Keratinocyte (primary cell): ENCODE measurements at regions not wholly inside any gene's neighbourhood (a gene's known extent, or its start where the extent isn't known, plus 50 kb on each side); places are given as distances from the start of the nearest gene placed in this dataset.

Experiments
- DNase-seq: peaks from one replicate; pipeline ENCODE4 v3.0.0-alpha.2; 2011; ENCODE audit warnings: low read depth, missing footprints, low spot score
- FAIRE-seq: peaks from 2 replicates; lab custom pipeline; 2011; peaks lifted over from hg19 to GRCh38; lab: Jason Lieb, UNC
- H2AFZ ChIP-seq: 2 replicates; pipeline ENCODE4 v1.6.0; 2012; ENCODE audit warnings: low read length, control low read depth, inconsistent platforms; ENCODE audit not compliant: control insufficient read depth
- H3K27ac ChIP-seq: 2 replicates; pipeline ENCODE4 v1.5.1; 2011; ENCODE audit warnings: low read length; ENCODE audit not compliant: control insufficient read depth, insufficient read depth
- H3K27me3 ChIP-seq: 3 replicates; pipeline ENCODE4 v1.6.0; 2011; ENCODE audit warnings: low read length; ENCODE audit not compliant: control insufficient read depth, insufficient read depth; ENCODE audit errors: extremely low read depth
- H3K36me3 ChIP-seq, 2 experiments: 2 replicates in 1 of 2; 3 replicates in 1 of 2; pipeline ENCODE4 v1.5.1; 2011; ENCODE audit warnings: low read length in 2 of 2, mild to moderate bottlenecking in 1 of 2; ENCODE audit not compliant: control insufficient read depth in 2 of 2, insufficient read depth in 2 of 2; ENCODE audit errors: extremely low read depth in 1 of 2
- H3K4me1 ChIP-seq: 3 replicates; pipeline ENCODE4 v1.5.1; 2011; ENCODE audit warnings: low read length; ENCODE audit not compliant: control insufficient read depth, insufficient read depth; ENCODE audit errors: extremely low read depth
- H3K4me2 ChIP-seq: 3 replicates; pipeline ENCODE4 v1.6.0; 2011; ENCODE audit warnings: low read depth, low read length; ENCODE audit not compliant: control insufficient read depth, insufficient read depth; ENCODE audit errors: extremely low read depth
- H3K4me3 ChIP-seq, 3 experiments: fragments of 200-600 bp in 1 of 3; sonication (generic) in 1 of 3; 2 replicates in 2 of 3; 3 replicates in 1 of 3; pipeline ENCODE4 v1.5.1; 2011 to 2016; ENCODE audit warnings: low read length in 3 of 3, mild to moderate bottlenecking in 3 of 3, control low read depth in 2 of 3, inconsistent platforms in 1 of 3, low read depth in 1 of 3, mixed read lengths in 1 of 3, mixed run types in 1 of 3, moderate library complexity in 1 of 3; ENCODE audit not compliant: control insufficient read depth in 2 of 3, insufficient read depth in 2 of 3; ENCODE audit errors: extremely low read depth in 1 of 3
- H3K79me2 ChIP-seq: 2 replicates; pipeline ENCODE4 v1.6.0; 2012; ENCODE audit warnings: low read length; ENCODE audit not compliant: control insufficient read depth, insufficient read depth
- H3K9ac ChIP-seq: 3 replicates; pipeline ENCODE4 v1.6.0; 2011; ENCODE audit warnings: low read length; ENCODE audit not compliant: control insufficient read depth, insufficient read depth; ENCODE audit errors: extremely low read depth
- H3K9me1 ChIP-seq: 3 replicates; pipeline ENCODE4 v1.6.0; 2011; ENCODE audit warnings: low read length; ENCODE audit not compliant: control insufficient read depth, insufficient read depth; ENCODE audit errors: extremely low read depth
- H3K9me3 ChIP-seq: 2 replicates; pipeline ENCODE4 v1.5.1; 2012; ENCODE audit warnings: low read depth, low read length; ENCODE audit not compliant: control insufficient read depth
- H4K20me1 ChIP-seq: 3 replicates; pipeline ENCODE4 v1.6.0; 2011; ENCODE audit warnings: low read length; ENCODE audit not compliant: control insufficient read depth, insufficient read depth; ENCODE audit errors: extremely low read depth
- EZH2 ChIP-seq: IDR thresholded peaks from one replicate; pipeline ENCODE4 v1.6.1; 2012; ENCODE audit warnings: inconsistent platforms, mild to moderate bottlenecking, low read length, moderate library complexity
- dilution Hi-C: fragments of 300-500 bp; cut with MboI; formaldehyde crosslinking; loops from one replicate; pipeline ENCODE4 v1.7.0; 2020; ENCODE audit warnings: low sequenced_read_pairs; ENCODE audit not compliant: extremely low pct_ligation_motif_present
- TF ChIP-seq, protein P1 (sequence below), 3 experiments: IDR thresholded peaks in 1 of 3; conservative IDR thresholded peaks in 1 of 3; optimal IDR thresholded peaks in 1 of 3; 2 replicates in 2 of 3; 3 replicates in 1 of 3; pipeline versions ENCODE3 to v1.5.1; 2011; ENCODE audit warnings: low read length in 3 of 3, mild to moderate bottlenecking in 3 of 3, moderate library complexity in 2 of 3, control low read depth in 1 of 3, inconsistent platforms in 1 of 3; ENCODE audit not compliant: insufficient read depth in 2 of 3; ENCODE audit errors: extremely low read depth in 1 of 3

GRCh38 chr6:28770732-28771131 lies 153.1 kb downstream of the TRIM27 start:
- dilution Hi-C loops, result no loop called here
- no peak for FAIRE-seq

DNA sequence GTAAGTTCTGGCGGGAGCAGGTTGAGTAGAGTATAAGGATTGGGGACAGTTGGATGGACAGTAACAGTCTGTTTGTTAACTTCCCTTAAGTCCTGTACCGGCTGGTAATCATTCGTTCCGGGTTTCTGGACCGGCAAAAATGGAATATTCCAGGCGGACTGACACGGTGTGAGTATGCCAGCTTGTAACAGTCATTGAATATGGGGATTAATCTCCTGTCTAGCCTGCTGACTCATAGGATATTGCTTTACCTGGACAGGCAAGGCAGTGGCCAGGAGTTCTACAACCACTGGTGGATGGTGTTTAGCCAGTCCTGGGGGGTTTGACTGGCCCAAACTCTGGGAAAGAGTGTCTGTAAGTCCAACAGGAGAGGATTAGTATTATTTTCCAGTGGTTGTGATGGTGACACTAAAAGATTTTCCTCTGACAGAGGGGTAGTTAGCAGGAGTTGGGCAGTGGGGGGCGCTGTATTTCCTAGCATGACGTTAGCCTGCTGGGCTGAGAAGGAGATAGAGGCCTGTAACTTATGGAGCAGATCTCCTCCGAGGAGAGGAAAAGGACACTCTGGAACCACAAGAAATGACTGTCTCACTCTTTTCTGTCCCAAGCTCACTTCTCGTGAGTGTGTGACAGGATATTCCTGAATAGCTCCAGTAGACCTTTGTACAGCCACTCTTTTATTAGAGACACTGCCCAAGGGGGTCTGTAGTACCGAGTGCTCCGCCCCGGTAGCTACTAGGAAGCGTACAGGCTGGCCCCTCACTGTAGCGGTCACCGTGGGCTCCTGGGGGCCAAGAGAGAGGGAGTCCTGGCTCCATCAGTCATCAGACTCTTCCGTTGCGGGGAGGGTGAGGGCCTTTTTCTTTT lies 152.2 kb downstream of the TRIM27 start:
- H3K27ac ChIP-seq, result no peak overlapping the region
- H4K20me1 ChIP-seq, result no peaks in the 10 kb centered on the region
- H3K9ac ChIP-seq, result no peak overlapping the region
- DNase-seq (no peak), FAIRE-seq (no peak)
- H3K4me3 ChIP-seq, result no peak overlapping the region
- H3K79me2 ChIP-seq, result no peaks in the 10 kb centered on the region
- TF ChIP-seq EZH2, result no peak
- TF ChIP-seq, protein P1, sequence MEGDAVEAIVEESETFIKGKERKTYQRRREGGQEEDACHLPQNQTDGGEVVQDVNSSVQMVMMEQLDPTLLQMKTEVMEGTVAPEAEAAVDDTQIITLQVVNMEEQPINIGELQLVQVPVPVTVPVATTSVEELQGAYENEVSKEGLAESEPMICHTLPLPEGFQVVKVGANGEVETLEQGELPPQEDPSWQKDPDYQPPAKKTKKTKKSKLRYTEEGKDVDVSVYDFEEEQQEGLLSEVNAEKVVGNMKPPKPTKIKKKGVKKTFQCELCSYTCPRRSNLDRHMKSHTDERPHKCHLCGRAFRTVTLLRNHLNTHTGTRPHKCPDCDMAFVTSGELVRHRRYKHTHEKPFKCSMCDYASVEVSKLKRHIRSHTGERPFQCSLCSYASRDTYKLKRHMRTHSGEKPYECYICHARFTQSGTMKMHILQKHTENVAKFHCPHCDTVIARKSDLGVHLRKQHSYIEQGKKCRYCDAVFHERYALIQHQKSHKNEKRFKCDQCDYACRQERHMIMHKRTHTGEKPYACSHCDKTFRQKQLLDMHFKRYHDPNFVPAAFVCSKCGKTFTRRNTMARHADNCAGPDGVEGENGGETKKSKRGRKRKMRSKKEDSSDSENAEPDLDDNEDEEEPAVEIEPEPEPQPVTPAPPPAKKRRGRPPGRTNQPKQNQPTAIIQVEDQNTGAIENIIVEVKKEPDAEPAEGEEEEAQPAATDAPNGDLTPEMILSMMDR (optimal IDR thresholded peaks at IDR 0.05 in 1 of 3, IDR thresholded peaks at IDR 0.05 in 1 of 3, conservative IDR thresholded peaks at IDR 0.05 in 1 of 3; ENCODE audit: extremely low read depth in 1 of 3, insufficient read depth in 2 of 3, low read length in 3 of 3), result peak; percentile 14 to 44 (median 20)
- H3K9me3 ChIP-seq, result no peaks in the 10 kb centered on the region
- H3K4me1 ChIP-seq, result peaks cover 4% of the 10 kb centered on the region
- H3K36me3 ChIP-seq, result no peaks in the 10 kb centered on the region
- H3K9me1 ChIP-seq, result no peaks in the 10 kb centered on the region
- dilution Hi-C loops, result no loop called here
- peaks cover 100% of the 10 kb centered on the region for H3K27me3 ChIP-seq
- no peak overlapping the region for H3K4me2 ChIP-seq
- no peak overlapping the region for H2AFZ ChIP-seq

More at GRCh38 chr6:28770732-28771131, 153.1 kb downstream of the TRIM27 start:
- no peak for TF ChIP-seq EZH2
- TF ChIP-seq, protein P1 (optimal IDR thresholded peaks at IDR 0.05 in 1 of 3, IDR thresholded peaks at IDR 0.05 in 1 of 3, conservative IDR thresholded peaks at IDR 0.05 in 1 of 3; ENCODE audit: extremely low read depth in 1 of 3, insufficient read depth in 2 of 3, low read length in 3 of 3), result no peak
- no peaks in the 10 kb centered on the region for H3K9me3 ChIP-seq
- H4K20me1 ChIP-seq, result no peaks in the 10 kb centered on the region
- no peak overlapping the region for H3K4me3 ChIP-seq
- H3K27me3 ChIP-seq, result peaks cover 100% of the 10 kb centered on the region
- no peak overlapping the region for H2AFZ ChIP-seq
- no peak overlapping the region for H3K9ac ChIP-seq
- H3K79me2 ChIP-seq, result no peaks in the 10 kb centered on the region
- no peaks in the 10 kb centered on the region for H3K9me1 ChIP-seq
- DNase-seq, result no peak
- no peak overlapping the region for H3K27ac ChIP-seq
- H3K4me2 ChIP-seq, result no peak overlapping the region
- H3K36me3 ChIP-seq, result no peaks in the 10 kb centered on the region
- peaks cover 4% of the 10 kb centered on the region for H3K4me1 ChIP-seq
